MCF 10A (cell line): ENCODE measurements at regions not wholly inside any gene's neighbourhood (a gene's known extent, or its start where the extent isn't known, plus 50 kb on each side); places are given as distances from the start of the nearest gene placed in this dataset.

Source experiments
- BruUV-seq: library from RNA; stranded (reverse); fragments of 400-500 nt; replicated peaks from 2 replicates; lab custom pipeline; 2021; lab: Mats Ljungman, UMichigan
- CTCF ChIA-PET: fragments of 300-600 bp; sonication (Branson Sonifier 250); formaldehyde crosslinking; extraction: SDS; loops from one replicate; lab custom pipeline; 2021; ENCODE audit warnings: antibody characterized with exemption, inconsistent platforms; lab: Yijun Ruan, JAX
- POLR2A ChIA-PET: fragments of 300-600, 350-650 bp; sonication (Branson Sonifier 250); formaldehyde crosslinking; extraction: SDS; loops from one replicate; lab custom pipeline; 2020; ENCODE audit warnings: antibody characterized with exemption, inconsistent platforms; lab: Yijun Ruan, JAX
- DNase-seq: peaks from one replicate; pipeline ENCODE4 v3.0.0-alpha.2; 2018; ENCODE audit not compliant: unreplicated experiment
- H3K27ac Mint-ChIP-seq: one replicate; pipeline ENCODE4 v1.8.0; 2022; ENCODE audit warnings: mild to moderate bottlenecking, low read depth, mixed read lengths; ENCODE audit not compliant: unreplicated experiment
- H3K27me3 Mint-ChIP-seq: one replicate; pipeline ENCODE4 v1.8.0; 2022; ENCODE audit warnings: mixed read lengths; ENCODE audit not compliant: insufficient read depth, unreplicated experiment
- H3K36me3 Mint-ChIP-seq: one replicate; pipeline ENCODE4 v1.8.0; 2022; ENCODE audit warnings: mild to moderate bottlenecking, moderate library complexity, mixed read lengths; ENCODE audit not compliant: insufficient read depth, unreplicated experiment
- H3K4me1 Mint-ChIP-seq: one replicate; pipeline ENCODE4 v1.8.0; 2022; ENCODE audit warnings: mixed read lengths; ENCODE audit not compliant: insufficient read depth, unreplicated experiment
- H3K4me3 Mint-ChIP-seq: one replicate; pipeline ENCODE4 v1.8.0; 2022; ENCODE audit warnings: mild to moderate bottlenecking, moderate library complexity, mixed read lengths; ENCODE audit not compliant: unreplicated experiment
- H3K9me3 Mint-ChIP-seq: one replicate; pipeline ENCODE4 v1.8.0; 2022; ENCODE audit warnings: mixed read lengths; ENCODE audit not compliant: unreplicated experiment
- CTCF ChIP-seq: fragments of 200-600 bp; IDR thresholded peaks from one replicate; pipeline ENCODE4 v1.8.0; 2022; ENCODE audit warnings: antibody characterized with exemption, mild to moderate bottlenecking; ENCODE audit not compliant: unreplicated experiment
- intact Hi-C: fragments of 100-400 bp; cut with micrococcal nuclease; formaldehyde crosslinking; loops from 2 replicates; pipeline ENCODE4 v1.14.1; 2022

GRCh38 chr4:167721617-167722486, 370.5 kb upstream of the ANXA10 start:
- BruUV-seq = no TSS peak
- POLR2A ChIA-PET = interaction anchor here (0.6 to 1.4 kb wide), 2 partner anchors 11 to 402 kb away, joined by 3 read pairs; no protein-coding TSS in a partner anchor
- Mint-ChIP-seq H3K27ac (no peak overlapping the region), H3K4me1 (no peaks in the 10 kb centered on the region), H3K36me3 (no peaks in the 10 kb centered on the region), H3K27me3 (no peaks in the 10 kb centered on the region), H3K4me3 (no peak overlapping the region), H3K9me3 (peaks cover 8% of the 10 kb centered on the region)
- no peak for TF ChIP-seq CTCF
- CTCF ChIA-PET = interaction anchor here (0.5 to 1.3 kb wide), 4 partner anchors 99 to 497 kb away, joined by 3 read pairs; no protein-coding TSS in a partner anchor
- no peak for DNase-seq
- intact Hi-C loops = loop anchor here (10.0 kb wide), 1 partner anchor 433 kb away; no protein-coding TSS in a partner anchor

- Mint-ChIP-seq H3K36me3 (no peaks in the 10 kb centered on the region), H3K27me3 (no peaks in the 10 kb centered on the region), H3K4me3 (no peak overlapping the region), H3K9me3 (peaks cover 8% of the 10 kb centered on the region), H3K27ac (no peak overlapping the region), H3K4me1 (no peaks in the 10 kb centered on the region)
- intact Hi-C loops = loop anchor here (10.0 kb wide), 1 partner anchor 432 kb away; no protein-coding TSS in a partner anchor
- TF ChIP-seq CTCF = no peak
- no peak for DNase-seq
- ChIA-PET POLR2A (interaction anchor here (0.6 kb wide), 1 partner anchor 11 kb away, joined by 3 read pairs; no protein-coding TSS in a partner anchor), CTCF (no interaction called here)
- BruUV-seq = no TSS peak
Observed at GRCh38 chr4:167722487-167722808, 369.9 kb upstream of the ANXA10 start.

DNA sequence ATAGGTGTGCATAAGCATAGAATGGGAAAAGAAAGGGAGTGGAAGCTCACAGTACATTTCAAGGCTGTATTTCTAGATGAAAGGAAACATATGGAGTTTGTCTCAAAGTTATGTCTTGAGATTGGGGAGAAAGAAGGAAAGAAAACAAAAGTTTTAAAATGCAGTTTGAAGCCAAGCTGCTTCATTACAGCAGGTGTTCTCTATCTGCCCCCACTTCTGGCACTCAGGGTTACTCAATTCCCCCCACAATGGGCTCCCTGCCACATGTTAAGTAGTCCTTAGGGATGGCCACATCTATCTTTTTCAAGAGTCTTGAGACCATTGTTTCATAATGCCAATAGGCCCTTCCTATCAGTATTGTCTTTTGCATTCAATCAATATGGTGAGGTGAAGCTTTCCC, 367.4 kb upstream of the ANXA10 start:
- H3K9me3 Mint-ChIP-seq = peaks cover 18% of the 10 kb centered on the region
- CTCF ChIA-PET = no interaction called here
- H3K36me3 Mint-ChIP-seq = no peaks in the 10 kb centered on the region
- intact Hi-C loops = loop anchor here (10.0 kb wide), 1 partner anchor 430 kb away; no protein-coding TSS in a partner anchor
- BruUV-seq = no TSS peak
- no peak for DNase-seq
- TF ChIP-seq CTCF = no peak
- no peak overlapping the region for H3K27ac Mint-ChIP-seq
- H3K4me3 Mint-ChIP-seq = no peak overlapping the region
- POLR2A ChIA-PET = no interaction called here
- H3K4me1 Mint-ChIP-seq = no peaks in the 10 kb centered on the region
- no peaks in the 10 kb centered on the region for H3K27me3 Mint-ChIP-seq

- Mint-ChIP-seq H3K9me3 (peaks cover 24% of the 10 kb centered on the region), H3K27me3 (no peaks in the 10 kb centered on the region), H3K36me3 (no peaks in the 10 kb centered on the region), H3K27ac (no peak overlapping the region), H3K4me3 (no peak overlapping the region), H3K4me1 (no peaks in the 10 kb centered on the region)
- POLR2A ChIA-PET = no interaction called here
- CTCF ChIA-PET = no interaction called here
- TF ChIP-seq CTCF = no peak
- DNase-seq = no peak
- BruUV-seq = no TSS peak
- intact Hi-C loops = no loop called here
Observed at GRCh38 chr4:167730769-167731168, 361.6 kb upstream of the ANXA10 start.
